IMR-90 (cell line): ENCODE measurements at regions not wholly inside any gene's neighbourhood (a gene's known extent, or its start where the extent isn't known, plus 50 kb on each side); places are given as distances from the start of the nearest gene placed in this dataset.

Source experiments
- ATAC-seq: fragments of 200-7000 bp; cut with Tn5 transposase; 2 replicates; pipeline ENCODE4 v1.9.1; 2020; ENCODE audit warnings: low read depth, mild to moderate bottlenecking, moderate library complexity
- BruUV-seq: library from RNA; stranded (reverse); fragments of 400-500 nt; replicated peaks from 2 replicates; lab custom pipeline; 2021; lab: Mats Ljungman, UMichigan
- CTCF ChIA-PET: fragments of 300-600 bp; formaldehyde crosslinking; extraction: SDS; loops from one replicate; lab custom pipeline; 2021; ENCODE audit warnings: antibody characterized with exemption; lab: Yijun Ruan, JAX
- POLR2A ChIA-PET: fragments of 300-600 bp; sonication (Branson Sonifier 250); formaldehyde crosslinking; loops from one replicate; lab custom pipeline; 2022; ENCODE audit warnings: antibody characterized with exemption; ENCODE audit not compliant: unreplicated experiment; lab: Charles Lee
- DNase-seq: peaks from one replicate; pipeline ENCODE4 v3.0.0; 2013
- H2AFZ ChIP-seq: replicated peaks from 2 replicates; pipeline ENCODE3; 2013; ENCODE audit warnings: low read length, mild to moderate bottlenecking; ENCODE audit not compliant: poor library complexity
- H2AK5ac ChIP-seq: 2 replicates; pipeline ENCODE4 v1.6.1; 2013; ENCODE audit warnings: low read depth, low read length, inconsistent platforms
- H2AK9ac ChIP-seq: replicated peaks from 2 replicates; pipeline ENCODE3; 2013; ENCODE audit warnings: mild to moderate bottlenecking, low read depth, low read length, moderate library complexity; ENCODE audit not compliant: poor library complexity
- H2BK120ac ChIP-seq: 2 replicates; pipeline ENCODE4 v1.6.1; 2013; ENCODE audit warnings: low read depth, low read length, inconsistent platforms
- H2BK15ac ChIP-seq: 3 replicates; pipeline ENCODE4 v1.6.1; 2013; ENCODE audit warnings: low read depth, low read length, inconsistent platforms
- H2BK20ac ChIP-seq: 2 replicates; pipeline ENCODE4 v1.6.1; 2013; ENCODE audit warnings: low read depth, mild to moderate bottlenecking, inconsistent platforms, low read length, moderate library complexity
- H2BK5ac ChIP-seq: 2 replicates; pipeline ENCODE4 v1.6.1; 2013; ENCODE audit warnings: mild to moderate bottlenecking, low read depth, low read length, inconsistent platforms; ENCODE audit not compliant: poor library complexity, severe bottlenecking
- H3K14ac ChIP-seq: replicated peaks from 2 replicates; pipeline ENCODE4 v1.6.1; 2013; ENCODE audit warnings: low read depth, low read length, inconsistent platforms
- H3K18ac ChIP-seq: 2 replicates; pipeline ENCODE4 v1.6.1; 2013; ENCODE audit warnings: low read depth, low read length, control low read depth
- H3K23ac ChIP-seq: 2 replicates; pipeline ENCODE4 v1.6.1; 2013; ENCODE audit warnings: low read depth, low read length, inconsistent platforms
- H3K27ac ChIP-seq: 2 replicates; pipeline ENCODE4 v1.5.1; 2013; ENCODE audit warnings: mild to moderate bottlenecking, control low read depth, low read length; ENCODE audit not compliant: insufficient read depth
- H3K27me3 ChIP-seq: 2 replicates; pipeline ENCODE4 v1.6.1; 2013; ENCODE audit warnings: low read length; ENCODE audit not compliant: control insufficient read depth, insufficient read depth
- H3K36me3 ChIP-seq: 2 replicates; pipeline ENCODE4 v1.6.1; 2013; ENCODE audit warnings: low read length, mixed read lengths; ENCODE audit not compliant: control insufficient read depth, insufficient read depth
- H3K4ac ChIP-seq: 2 replicates; pipeline ENCODE4 v1.6.1; 2013; ENCODE audit warnings: low read depth, low read length, inconsistent platforms
- H3K4me1 ChIP-seq: 2 replicates; pipeline ENCODE4 v1.6.1; 2013; ENCODE audit warnings: low read length, mixed read lengths; ENCODE audit not compliant: control insufficient read depth, insufficient read depth
- H3K4me2 ChIP-seq: 2 replicates; pipeline ENCODE4 v1.6.1; 2013; ENCODE audit warnings: low read depth, mild to moderate bottlenecking, control low read depth, low read length, moderate library complexity
- H3K4me3 ChIP-seq: 2 replicates; pipeline ENCODE4 v1.5.1; 2013; ENCODE audit warnings: low read depth, mild to moderate bottlenecking, control low read depth, low read length, moderate library complexity; ENCODE audit not compliant: insufficient read depth
- H3K56ac ChIP-seq: 2 replicates; pipeline ENCODE4 v1.6.1; 2013; ENCODE audit warnings: low read length, inconsistent platforms; ENCODE audit not compliant: insufficient read depth; ENCODE audit errors: extremely low read depth
- H3K79me1 ChIP-seq, 2 experiments: 2 replicates each; pipeline ENCODE4 v1.6.1; 2013; ENCODE audit warnings: low read length in 2 of 2, inconsistent platforms in 1 of 2, low read depth in 1 of 2
- H3K9ac ChIP-seq: 2 replicates; pipeline ENCODE4 v1.6.1; 2013; ENCODE audit warnings: low read depth, low read length, control low read depth
- H3K9me1 ChIP-seq: 2 replicates; pipeline ENCODE4 v1.6.1; 2013; ENCODE audit warnings: low read length, inconsistent platforms; ENCODE audit not compliant: insufficient read depth
- H3K9me3 ChIP-seq: 2 replicates; pipeline ENCODE4 v1.6.1; 2013; ENCODE audit warnings: low read length; ENCODE audit not compliant: control insufficient read depth, insufficient read depth
- H4K20me1 ChIP-seq: 2 replicates; pipeline ENCODE4 v1.6.1; 2013; ENCODE audit warnings: low read length, inconsistent platforms; ENCODE audit not compliant: insufficient read depth
- H4K5ac ChIP-seq: 2 replicates; pipeline ENCODE4 v1.6.1; 2013; ENCODE audit warnings: mild to moderate bottlenecking, low read depth, low read length, control low read depth
- H4K8ac ChIP-seq, 2 experiments: 2 replicates each; pipeline ENCODE4 v1.6.1; 2013; ENCODE audit warnings: low read depth in 2 of 2, low read length in 2 of 2, control low read depth in 1 of 2, inconsistent platforms in 1 of 2
- H4K91ac ChIP-seq: 2 replicates; pipeline ENCODE4 v1.6.1; 2013; ENCODE audit warnings: low read depth, low read length, inconsistent platforms; ENCODE audit not compliant: insufficient read depth
- FOS ChIP-seq: fragments of 150-350 bp; IDR thresholded peaks from 2 replicates; pipeline ENCODE4 v1.6.1; 2016; ENCODE audit warnings: low read depth, low read length
- WGBS, 2 experiments: methylation state at CpG; one replicate each; pipeline versions ENCODE4 v1.1.5 to v1.1.7; 2013; ENCODE audit warnings: missing lambda C conversion rate in 2 of 2; ENCODE audit not compliant: insufficient read length in 1 of 2; ENCODE audit errors: extremely low coverage in 2 of 2; 5-methylcytosine and 5-hydroxymethylcytosine counted together
- dilution Hi-C: fragments of 300-500 bp; cut with HindIII; formaldehyde crosslinking; loops from one replicate; pipeline ENCODE4 v1.14.3; 2018; ENCODE audit warnings: low sequenced_read_pairs; ENCODE audit not compliant: unreplicated experiment
- in situ Hi-C: fragments of 300-500 bp; cut with MboI; formaldehyde crosslinking; loops from 3 replicates; pipeline ENCODE4 v1.14.3; 2019; ENCODE audit warnings: low sequenced_read_pairs, inconsistent platforms, mixed read lengths
- intact Hi-C: fragments of 100-400 bp; cut with micrococcal nuclease; formaldehyde crosslinking; loops from 2 replicates; pipeline ENCODE4 v1.10.0; 2022

DNA sequence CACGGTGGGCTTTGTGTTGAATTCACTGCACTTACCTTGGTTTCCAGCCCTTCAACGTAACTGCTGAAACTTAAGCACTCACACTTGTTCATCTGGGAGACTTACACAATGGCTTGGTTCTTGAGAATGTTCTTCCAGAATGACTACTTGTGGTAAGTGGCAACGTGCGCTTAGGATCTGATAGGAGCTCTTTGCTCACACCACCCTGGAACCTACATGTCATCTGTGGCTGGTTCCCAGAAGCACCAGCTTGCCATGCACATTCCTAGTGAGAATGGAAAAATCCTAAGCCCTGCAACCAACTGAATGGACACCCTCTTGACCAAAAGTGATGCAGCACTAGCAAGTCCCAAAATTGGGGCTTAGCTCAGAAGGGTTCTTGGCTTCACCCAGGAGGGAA is 59.0 kb upstream of the FAM181A start:
- no peak overlapping the region for H3K9ac ChIP-seq
- H3K56ac ChIP-seq, result no peak overlapping the region
- H3K4me2 ChIP-seq, result no peak overlapping the region
- CTCF ChIA-PET, result no interaction called here
- no peaks in the 10 kb centered on the region for H3K79me1 ChIP-seq
- H4K5ac ChIP-seq, result no peak overlapping the region
- no peak overlapping the region for H2AK9ac ChIP-seq
- H3K36me3 ChIP-seq, result no peaks in the 10 kb centered on the region
- H3K9me3 ChIP-seq, result no peaks in the 10 kb centered on the region
- H4K91ac ChIP-seq, result no peak overlapping the region
- no peak overlapping the region for H2BK20ac ChIP-seq
- ATAC-seq (no peak), DNase-seq (no peak)
- TF ChIP-seq FOS, result no peak
- no peaks in the 10 kb centered on the region for H3K4me1 ChIP-seq
- POLR2A ChIA-PET, result interaction anchor here (0.6 kb wide), 1 partner anchor 41 kb away, joined by 3 read pairs; no protein-coding TSS in a partner anchor
- no peak overlapping the region for H2AK5ac ChIP-seq
- no peak overlapping the region for H3K4ac ChIP-seq
- no peak overlapping the region for H3K4me3 ChIP-seq
- H2BK120ac ChIP-seq, result no peak overlapping the region
- H3K23ac ChIP-seq, result no peak overlapping the region
- dilution Hi-C loops (no loop called here), intact Hi-C loops (no loop called here), in situ Hi-C loops (no loop called here)
- no peak overlapping the region for H3K14ac ChIP-seq
- 60% methylated on average over 2 of the region's 4 CpGs; no CpG with 5 or more reads in 1 of the 2 experiments for WGBS, 2 experiments
- H4K20me1 ChIP-seq, result no peaks in the 10 kb centered on the region
- no peak overlapping the region for H2AFZ ChIP-seq
- no peaks in the 10 kb centered on the region for H3K9me1 ChIP-seq
- H3K18ac ChIP-seq, result no peak overlapping the region
- H2BK15ac ChIP-seq, result no peak overlapping the region
- no peaks in the 10 kb centered on the region for H3K27me3 ChIP-seq
- no TSS peak for BruUV-seq
- H3K27ac ChIP-seq, result no peak overlapping the region
- H2BK5ac ChIP-seq, result no peak overlapping the region
- no peak overlapping the region for H4K8ac ChIP-seq
